Neuronal stem cell (in vitro differentiated cells): ENCODE measurements at regions not wholly inside any gene's neighbourhood (a gene's known extent, or its start where the extent isn't known, plus 50 kb on each side); places are given as distances from the start of the nearest gene placed in this dataset.

Experiments used
- DNase-seq: peaks from one replicate; pipeline ENCODE4 v3.0.0-alpha.2; 2013; ENCODE audit warnings: low spot score
- H2AFZ ChIP-seq: one replicate; pipeline ENCODE4 v1.6.1; 2013; ENCODE audit warnings: mild to moderate bottlenecking, low read length, inconsistent platforms
- H2AK5ac ChIP-seq: 2 replicates; pipeline ENCODE4 v1.6.1; 2013; ENCODE audit warnings: low read depth, mild to moderate bottlenecking, inconsistent platforms, low read length, moderate library complexity, mixed read lengths
- H2BK120ac ChIP-seq: 2 replicates; pipeline ENCODE4 v1.6.1; 2013; ENCODE audit warnings: low read depth, mild to moderate bottlenecking, inconsistent platforms, low read length, moderate library complexity, mixed read lengths
- H2BK12ac ChIP-seq: one replicate; pipeline ENCODE4 v1.6.1; 2013; ENCODE audit warnings: low read length, inconsistent platforms
- H2BK15ac ChIP-seq: 2 replicates; pipeline ENCODE4 v1.6.1; 2013; ENCODE audit warnings: mild to moderate bottlenecking, low read length, inconsistent platforms, mixed read lengths
- H2BK5ac ChIP-seq: one replicate; pipeline ENCODE4 v1.6.1; 2013; ENCODE audit warnings: inconsistent platforms, mild to moderate bottlenecking, low read length, moderate library complexity
- H3K14ac ChIP-seq: one replicate; pipeline ENCODE4 v1.6.1; 2013; ENCODE audit warnings: low read length, inconsistent platforms
- H3K18ac ChIP-seq: 2 replicates; pipeline ENCODE4 v1.6.1; 2013; ENCODE audit warnings: low read length, inconsistent platforms
- H3K23ac ChIP-seq: 2 replicates; pipeline ENCODE4 v1.6.1; 2013; ENCODE audit warnings: low read depth, mild to moderate bottlenecking, mixed read lengths, low read length, inconsistent platforms; ENCODE audit not compliant: poor library complexity
- H3K27ac ChIP-seq: replicated peaks from 3 replicates; pipeline ENCODE4 v1.5.1; 2013; ENCODE audit warnings: low read length, inconsistent platforms
- H3K27me3 ChIP-seq, 3 experiments: 2 replicates each; pipeline ENCODE4 v1.6.1; 2013; ENCODE audit warnings: low read length in 3 of 3, mild to moderate bottlenecking in 2 of 3, inconsistent platforms in 1 of 3, low read depth in 1 of 3, mixed read lengths in 1 of 3, moderate library complexity in 1 of 3; ENCODE audit not compliant: control insufficient read depth in 3 of 3, insufficient read depth in 3 of 3
- H3K36me3 ChIP-seq, 2 donors: replicated peaks in 1 of 2; 2 replicates each; pipeline ENCODE4 v1.6.1; 2013; ENCODE audit warnings: low read length in 2 of 2; ENCODE audit not compliant: control insufficient read depth in 2 of 2, insufficient read depth in 2 of 2
- H3K4ac ChIP-seq: 2 replicates; pipeline ENCODE4 v1.6.1; 2013; ENCODE audit warnings: inconsistent platforms, mild to moderate bottlenecking, low read length, moderate library complexity
- H3K4me1 ChIP-seq, 2 donors: 1 replicate in 1 of 2; 2 replicates in 1 of 2; pipeline ENCODE4 v1.6.1; 2013; ENCODE audit warnings: low read length in 2 of 2, low read depth in 1 of 2; ENCODE audit not compliant: control insufficient read depth in 2 of 2, insufficient read depth in 1 of 2
- H3K4me2 ChIP-seq: one replicate; pipeline ENCODE4 v1.6.1; 2013; ENCODE audit warnings: mild to moderate bottlenecking, low read length, inconsistent platforms; ENCODE audit not compliant: insufficient read depth, poor library complexity, severe bottlenecking
- H3K4me3 ChIP-seq, 2 donors: 2 replicates each; pipeline ENCODE4 v1.5.1; 2013; ENCODE audit warnings: low read length in 2 of 2, mild to moderate bottlenecking in 2 of 2, inconsistent platforms in 1 of 2, moderate library complexity in 1 of 2
- H3K79me1 ChIP-seq: one replicate; pipeline ENCODE4 v1.6.1; 2013; ENCODE audit warnings: low read depth, mild to moderate bottlenecking, inconsistent platforms, low read length, moderate library complexity
- H3K9ac ChIP-seq: one replicate; pipeline ENCODE4 v1.6.1; 2013; ENCODE audit warnings: mild to moderate bottlenecking, low read depth, low read length, inconsistent platforms; ENCODE audit not compliant: poor library complexity
- H3K9me3 ChIP-seq, 2 donors: replicated peaks in 1 of 2; 2 replicates each; pipeline versions ENCODE3 to v1.6.1; 2013; ENCODE audit warnings: low read length in 2 of 2, mild to moderate bottlenecking in 2 of 2, inconsistent platforms in 1 of 2, low read depth in 1 of 2, mixed read lengths in 1 of 2, moderate library complexity in 1 of 2; ENCODE audit not compliant: control insufficient read depth in 2 of 2, insufficient read depth in 1 of 2
- H4K8ac ChIP-seq: one replicate; pipeline ENCODE4 v1.6.1; 2013; ENCODE audit warnings: low read depth, mild to moderate bottlenecking, inconsistent platforms, low read length, moderate library complexity
- H4K91ac ChIP-seq: one replicate; pipeline ENCODE4 v1.6.1; 2013; ENCODE audit warnings: low read length, low read depth, mild to moderate bottlenecking, inconsistent platforms; ENCODE audit not compliant: poor library complexity
- WGBS, 2 donors: extraction: QIAGEN DNeasy Blood & Tissue Kit; methylation state at CpG; one replicate each; pipeline ENCODE4 v1.1.7; 2013; ENCODE audit warnings: missing lambda C conversion rate in 2 of 2, mixed read lengths in 1 of 2; ENCODE audit not compliant: insufficient read length in 2 of 2, insufficient replicate concordance in 1 of 2; ENCODE audit errors: extremely low coverage in 2 of 2; 5-methylcytosine and 5-hydroxymethylcytosine counted together

- Histone ChIP-seq H3K18ac (no peak overlapping the region), H3K79me1 (no peaks in the 10 kb centered on the region), H3K4me2 (no peak overlapping the region), H3K27me3 (no peaks in the 10 kb centered on the region), H3K14ac (no peak overlapping the region), H3K36me3 (no peaks in the 10 kb centered on the region), H3K27ac (peak overlapping the region; percentile 47), H3K4ac (no peak overlapping the region), H2BK12ac (no peak overlapping the region), H2AK5ac (no peak overlapping the region), H2BK5ac (no peak overlapping the region), H4K8ac (no peak overlapping the region), H3K23ac (no peak overlapping the region), H3K4me1 (peaks cover 0 to 7% of the 10 kb centered on the region in 2 donors), H4K91ac (no peak overlapping the region), H3K9me3 (no peaks in the 10 kb centered on the region), H2AFZ (no peak overlapping the region), H2BK15ac (no peak overlapping the region), H3K4me3 (no peak overlapping the region), H3K9ac (no peak overlapping the region), H2BK120ac (no peak overlapping the region)
- DNase-seq = no peak
- no CpG with 5 or more reads among the region's 2 CpGs for WGBS, 2 donors
Observed at GRCh38 chr12:70982991-70983390, 62.5 kb upstream of the PTPRR start.

DNA sequence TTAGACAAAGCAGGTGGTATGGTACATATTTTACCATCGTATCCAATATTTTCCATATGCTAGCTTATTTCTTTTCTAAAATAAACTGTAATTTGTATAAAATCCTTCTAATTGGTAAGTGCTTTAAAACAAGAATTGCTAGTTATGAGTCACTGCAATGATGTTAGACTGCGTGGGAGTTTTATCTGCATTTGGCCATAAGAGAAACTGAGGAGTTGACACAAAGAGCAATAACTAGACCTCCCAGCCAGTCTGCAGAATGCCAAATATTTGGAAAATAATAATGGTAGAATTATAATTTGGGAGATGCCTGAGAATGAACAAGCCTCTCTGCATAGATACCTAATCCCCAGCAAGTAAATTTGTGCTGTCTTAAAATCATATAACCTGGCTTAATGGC, 61.7 kb upstream of the PTPRR start:
- Histone ChIP-seq H3K4me2 (no peak overlapping the region), H2AFZ (no peak overlapping the region), H3K18ac (no peak overlapping the region), H3K27me3 (no peaks in the 10 kb centered on the region), H2BK120ac (no peak overlapping the region), H3K14ac (no peak overlapping the region), H3K27ac (no peak overlapping the region), H3K9me3 (no peaks in the 10 kb centered on the region), H3K4me3 (no peak overlapping the region), H3K4ac (no peak overlapping the region), H3K36me3 (no peaks in the 10 kb centered on the region), H2BK12ac (no peak overlapping the region), H2BK5ac (no peak overlapping the region), H3K4me1 (peaks cover 0 to 7% of the 10 kb centered on the region in 2 donors), H4K8ac (no peak overlapping the region), H3K79me1 (no peaks in the 10 kb centered on the region), H2AK5ac (no peak overlapping the region), H3K23ac (no peak overlapping the region), H3K9ac (no peak overlapping the region), H2BK15ac (no peak overlapping the region), H4K91ac (no peak overlapping the region)
- no CpG with 5 or more reads among the region's 2 CpGs for WGBS, 2 donors
- no peak for DNase-seq

GRCh38 chr12:70971001-70971794, 50.7 kb upstream of the PTPRR start:
- Histone ChIP-seq H3K9ac (no peak overlapping the region), H2AK5ac (no peak overlapping the region), H3K27ac (no peak overlapping the region), H4K91ac (no peak overlapping the region), H3K4me2 (no peak overlapping the region), H3K4me3 (no peak overlapping the region), H4K8ac (no peak overlapping the region), H3K4ac (no peak overlapping the region), H2BK15ac (no peak overlapping the region), H2BK12ac (no peak overlapping the region), H3K4me1 (peaks cover 0 to 3% of the 10 kb centered on the region in 2 donors), H3K18ac (no peak overlapping the region), H3K9me3 (no peaks in the 10 kb centered on the region), H2BK5ac (no peak overlapping the region), H3K27me3 (no peaks in the 10 kb centered on the region), H3K14ac (no peak overlapping the region), H3K23ac (no peak overlapping the region), H2BK120ac (no peak overlapping the region), H3K79me1 (no peaks in the 10 kb centered on the region), H2AFZ (no peak overlapping the region), H3K36me3 (no peaks in the 10 kb centered on the region)
- WGBS, 2 donors = no CpG with 5 or more reads among the region's 3 CpGs
- no peak for DNase-seq
